HCT116 (cell line): ENCODE measurements at regions not wholly inside any gene's neighbourhood (a gene's known extent, or its start where the extent isn't known, plus 50 kb on each side); places are given as distances from the start of the nearest gene placed in this dataset.

ENCODE experiments used
- ATAC-seq: fragments of 200-7000 bp; cut with Tn5 transposase; 2 replicates; pipeline ENCODE4 v1.9.1; 2020; ENCODE audit warnings: mild to moderate bottlenecking, moderate library complexity
- BruUV-seq: library from RNA; stranded (reverse); fragments of 400-500 nt; replicated peaks from 2 replicates; lab custom pipeline; 2021; lab: Mats Ljungman, UMichigan
- CTCF ChIA-PET: fragments of 300-600 bp; sonication (Branson Sonifier 250); formaldehyde crosslinking; loops from one replicate; lab custom pipeline; 2021; ENCODE audit warnings: antibody characterized with exemption; lab: Charles Lee
- POLR2A ChIA-PET: fragments of 300-600, 350-600 bp; sonication (Branson Sonifier 250); formaldehyde crosslinking; loops from one replicate; lab custom pipeline; 2021; ENCODE audit warnings: antibody characterized with exemption; lab: Charles Lee
- RAD21 ChIA-PET, 2 experiments: fragments of 300-600 bp; sonication (Branson Sonifier 250); formaldehyde crosslinking; loops; one replicate each; lab custom pipeline; 2023; ENCODE audit warnings: low total read pairs in 2 of 2; ENCODE audit not compliant: uncharacterized antibody in 2 of 2, unreplicated experiment in 2 of 2, low non-redundant PET in 1 of 2; lab: Charles Lee
- DNase-seq: peaks from one replicate; pipeline ENCODE4 v3.0.0-alpha.2; 2010; ENCODE audit warnings: low read depth, low spot score
- H2AFZ ChIP-seq: fragments of 200-600 bp; shearing (Covaris generic), sonication (generic); 2 replicates; pipeline ENCODE4 v1.6.1; 2017; ENCODE audit warnings: low read depth, mixed run types, mixed read lengths, antibody characterized with exemption, low read length; ENCODE audit not compliant: poor library complexity, severe bottlenecking
- H3K27ac ChIP-seq: 2 replicates; pipeline ENCODE4 v1.5.1; 2012; ENCODE audit warnings: low read depth, low read length
- H3K27me3 ChIP-seq: fragments of 200-600 bp; sonication (generic); 2 replicates; pipeline ENCODE4 v1.6.1; 2016; ENCODE audit warnings: mixed run types, low read length, mixed read lengths; ENCODE audit not compliant: insufficient read depth
- H3K36me3 ChIP-seq, 2 experiments: fragments of 200-500 bp in 1 of 2; fragments of 200-600 bp in 1 of 2; sonication (Bioruptor generic) in 1 of 2; sonication (generic) in 1 of 2; 2 replicates each; pipeline versions ENCODE4 v1.5.1 to v1.6.1; 2014 to 2016; ENCODE audit warnings: low read length in 2 of 2, inconsistent platforms in 1 of 2, mixed read lengths in 1 of 2, mixed run types in 1 of 2; ENCODE audit not compliant: insufficient read depth in 2 of 2, control insufficient read depth in 1 of 2
- H3K4me1 ChIP-seq, 2 experiments: fragments of 200-600 bp in 1 of 2; sonication (generic) in 1 of 2; 2 replicates each; pipeline versions ENCODE4 v1.5.1 to v1.6.1; 2012 to 2017; ENCODE audit warnings: low read length in 2 of 2, inconsistent platforms in 1 of 2, mild to moderate bottlenecking in 1 of 2, mixed read lengths in 1 of 2, mixed run types in 1 of 2, moderate library complexity in 1 of 2; ENCODE audit not compliant: insufficient read depth in 2 of 2, control insufficient read depth in 1 of 2
- H3K4me2 ChIP-seq: fragments of 200-600 bp; sonication (generic); 2 replicates; pipeline ENCODE4 v1.6.1; 2017; ENCODE audit warnings: mixed run types, low read length, mixed read lengths
- H3K4me3 ChIP-seq, 2 experiments: fragments of 200-600 bp in 1 of 2; sonication (generic) in 1 of 2; replicated peaks in 1 of 2; 2 replicates each; pipeline ENCODE4 v1.5.1; 2011 to 2016; ENCODE audit warnings: low read length in 2 of 2, control low read depth in 1 of 2, low read depth in 1 of 2, mild to moderate bottlenecking in 1 of 2, mixed read lengths in 1 of 2, mixed run types in 1 of 2
- H3K79me2 ChIP-seq: fragments of 200-600 bp; sonication (generic); 2 replicates; pipeline ENCODE4 v1.6.1; 2017; ENCODE audit warnings: mild to moderate bottlenecking, mixed run types, low read length, moderate library complexity, mixed read lengths; ENCODE audit not compliant: insufficient read depth
- H3K9ac ChIP-seq: fragments of 200-600 bp; sonication (generic); 2 replicates; pipeline ENCODE4 v1.6.1; 2016; ENCODE audit warnings: low read length, mixed read lengths
- H3K9me2 ChIP-seq: fragments of 200-600 bp; sonication (generic), shearing (Covaris generic); 2 replicates; pipeline ENCODE4 v1.6.1; 2017; ENCODE audit warnings: mixed run types, mild to moderate bottlenecking, moderate library complexity; ENCODE audit not compliant: insufficient read depth
- H3K9me3 ChIP-seq, 2 experiments: fragments of 200-500 bp in 1 of 2; fragments of 200-600 bp in 1 of 2; sonication (Bioruptor generic) in 1 of 2; sonication (generic) in 1 of 2; 2 replicates each; pipeline ENCODE4 v1.6.1; 2014 to 2017; ENCODE audit warnings: low read length in 2 of 2, mixed read lengths in 2 of 2, inconsistent platforms in 1 of 2, low read depth in 1 of 2, mild to moderate bottlenecking in 1 of 2, mixed run types in 1 of 2, moderate library complexity in 1 of 2; ENCODE audit not compliant: control insufficient read depth in 1 of 2, insufficient read depth in 1 of 2
- H4K20me1 ChIP-seq: fragments of 200-600 bp; sonication (generic), shearing (Covaris generic); 2 replicates; pipeline ENCODE4 v1.6.1; 2017; ENCODE audit warnings: mixed run types, mild to moderate bottlenecking, moderate library complexity; ENCODE audit not compliant: insufficient read depth
- CBX3 ChIP-seq: IDR thresholded peaks from 2 replicates; pipeline ENCODE4 v1.6.1; 2012; ENCODE audit warnings: low read depth
- CEBPB ChIP-seq: IDR thresholded peaks from 2 replicates; pipeline ENCODE4 v1.6.1; 2012; ENCODE audit warnings: low read depth
- ELF1 ChIP-seq: IDR thresholded peaks from 2 replicates; pipeline ENCODE4 v1.6.1; 2012; ENCODE audit warnings: low read depth, borderline replicate concordance
- EZH2 ChIP-seq: fragments of 200-600 bp; sonication (generic); IDR thresholded peaks from 2 replicates; pipeline ENCODE4 v1.6.1; 2017; ENCODE audit warnings: antibody characterized with exemption, mixed run types
- EZH2phosphoT487 ChIP-seq: fragments of 200-600 bp; IDR thresholded peaks from 2 replicates; pipeline ENCODE4 v1.6.1; 2018; ENCODE audit warnings: antibody characterized with exemption, borderline replicate concordance
- FOSL1 ChIP-seq: IDR thresholded peaks from 2 replicates; pipeline ENCODE4 v1.6.1; 2012; ENCODE audit warnings: low read depth
- JUND ChIP-seq: IDR thresholded peaks from 2 replicates; pipeline ENCODE4 v1.6.1; 2012
- RAD21 ChIP-seq: IDR thresholded peaks from 2 replicates; pipeline ENCODE4 v1.6.1; 2012; ENCODE audit warnings: low read depth, mild to moderate bottlenecking
- SIN3A ChIP-seq: IDR thresholded peaks from 2 replicates; pipeline ENCODE4 v1.6.1; 2012; ENCODE audit warnings: low read depth
- SP1 ChIP-seq: IDR thresholded peaks from 2 replicates; pipeline ENCODE4 v1.6.1; 2012; ENCODE audit warnings: low read depth
- YY1 ChIP-seq: IDR thresholded peaks from 2 replicates; pipeline ENCODE4 v1.6.1; 2011; ENCODE audit warnings: low read length, low read depth, moderate library complexity, mild to moderate bottlenecking; ENCODE audit not compliant: insufficient replicate concordance; ENCODE audit errors: extremely low read depth
- ZFX ChIP-seq: fragments of 450-650 bp; IDR thresholded peaks from 2 replicates; pipeline ENCODE4 v1.6.1; 2017
- intact Hi-C: fragments of 100-400 bp; cut with micrococcal nuclease; formaldehyde crosslinking; loops from 2 replicates; pipeline ENCODE4 v1.10.0; 2022
- TF ChIP-seq, protein P1 (sequence below), 3 experiments: fragments of 200-600 bp in 1 of 3; sonication (generic) in 1 of 3; IDR thresholded peaks in 2 of 3; conservative IDR thresholded peaks in 1 of 3; 2 replicates each; pipeline ENCODE4 v1.5.1; 2012 to 2017; ENCODE audit warnings: low read depth in 2 of 3, low read length in 2 of 3, antibody characterized with exemption in 1 of 3, borderline replicate concordance in 1 of 3, control low read depth in 1 of 3, mild to moderate bottlenecking in 1 of 3, mixed read lengths in 1 of 3, mixed run types in 1 of 3, moderate library complexity in 1 of 3; ENCODE audit not compliant: insufficient read depth in 1 of 3
- TF ChIP-seq, protein P2 (sequence below): IDR thresholded peaks from 2 replicates; pipeline ENCODE4 v1.6.1; 2012
- TF ChIP-seq, protein P3 (sequence below): IDR thresholded peaks from 2 replicates; pipeline ENCODE4 v1.6.1; 2011; ENCODE audit warnings: mild to moderate bottlenecking, low read length, moderate library complexity; ENCODE audit not compliant: insufficient replicate concordance; ENCODE audit errors: extremely low read depth

DNA sequence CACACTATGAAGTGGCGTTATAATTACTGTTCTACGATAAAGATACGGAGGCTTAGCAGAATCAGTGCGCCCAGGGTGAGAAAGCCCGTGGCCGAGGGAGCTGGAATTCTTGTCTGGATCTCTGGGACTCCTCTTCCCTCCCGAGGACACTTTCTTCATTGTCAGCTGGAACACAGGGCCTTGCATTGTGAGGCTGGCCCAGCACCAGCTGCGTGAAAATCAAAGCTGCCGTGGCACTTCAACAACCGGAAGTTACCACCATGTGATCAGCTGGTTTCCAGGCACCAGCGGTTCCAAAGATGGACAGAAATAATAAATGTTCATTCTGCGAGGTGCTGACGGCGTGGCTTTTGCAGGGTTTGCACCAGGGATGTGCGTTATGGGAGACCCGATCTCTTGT, 234.0 kb upstream of the PITRM1 start:
- Histone ChIP-seq H3K27me3 (no peaks in the 10 kb centered on the region), H3K4me3 (no peak overlapping the region), H3K4me1 (no peaks in the 10 kb centered on the region), H3K9ac (no peak overlapping the region), H3K36me3 (no peaks in the 10 kb centered on the region), H3K9me2 (no peaks in the 10 kb centered on the region), H3K4me2 (no peak overlapping the region), H4K20me1 (no peaks in the 10 kb centered on the region), H3K27ac (no peak overlapping the region), H3K9me3 (no peaks in the 10 kb centered on the region), H3K79me2 (no peaks in the 10 kb centered on the region), H2AFZ (no peak overlapping the region)
- DNase-seq (no peak), ATAC-seq (no peak)
- ChIA-PET POLR2A (no interaction called here), RAD21 (no interaction called here), CTCF (no interaction called here)
- TF ChIP-seq SIN3A: no peak
- no peak for TF ChIP-seq JUND
- TF ChIP-seq RAD21: no peak
- TF ChIP-seq, protein P1, sequence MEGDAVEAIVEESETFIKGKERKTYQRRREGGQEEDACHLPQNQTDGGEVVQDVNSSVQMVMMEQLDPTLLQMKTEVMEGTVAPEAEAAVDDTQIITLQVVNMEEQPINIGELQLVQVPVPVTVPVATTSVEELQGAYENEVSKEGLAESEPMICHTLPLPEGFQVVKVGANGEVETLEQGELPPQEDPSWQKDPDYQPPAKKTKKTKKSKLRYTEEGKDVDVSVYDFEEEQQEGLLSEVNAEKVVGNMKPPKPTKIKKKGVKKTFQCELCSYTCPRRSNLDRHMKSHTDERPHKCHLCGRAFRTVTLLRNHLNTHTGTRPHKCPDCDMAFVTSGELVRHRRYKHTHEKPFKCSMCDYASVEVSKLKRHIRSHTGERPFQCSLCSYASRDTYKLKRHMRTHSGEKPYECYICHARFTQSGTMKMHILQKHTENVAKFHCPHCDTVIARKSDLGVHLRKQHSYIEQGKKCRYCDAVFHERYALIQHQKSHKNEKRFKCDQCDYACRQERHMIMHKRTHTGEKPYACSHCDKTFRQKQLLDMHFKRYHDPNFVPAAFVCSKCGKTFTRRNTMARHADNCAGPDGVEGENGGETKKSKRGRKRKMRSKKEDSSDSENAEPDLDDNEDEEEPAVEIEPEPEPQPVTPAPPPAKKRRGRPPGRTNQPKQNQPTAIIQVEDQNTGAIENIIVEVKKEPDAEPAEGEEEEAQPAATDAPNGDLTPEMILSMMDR (IDR thresholded peaks at IDR 0.05 in 2 of 3, conservative IDR thresholded peaks at IDR 0.05 in 1 of 3; ENCODE audit: borderline replicate concordance in 1 of 3, insufficient read depth in 1 of 3, low read depth in 2 of 3, low read length in 2 of 3): no peak
- TF ChIP-seq, protein P2, sequence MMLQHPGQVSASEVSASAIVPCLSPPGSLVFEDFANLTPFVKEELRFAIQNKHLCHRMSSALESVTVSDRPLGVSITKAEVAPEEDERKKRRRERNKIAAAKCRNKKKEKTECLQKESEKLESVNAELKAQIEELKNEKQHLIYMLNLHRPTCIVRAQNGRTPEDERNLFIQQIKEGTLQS: no peak
- TF ChIP-seq SP1: no peak
- TF ChIP-seq EZH2phosphoT487: no peak
- TF ChIP-seq CBX3: no peak
- BruUV-seq: no TSS peak
- intact Hi-C loops: no loop called here

DNA sequence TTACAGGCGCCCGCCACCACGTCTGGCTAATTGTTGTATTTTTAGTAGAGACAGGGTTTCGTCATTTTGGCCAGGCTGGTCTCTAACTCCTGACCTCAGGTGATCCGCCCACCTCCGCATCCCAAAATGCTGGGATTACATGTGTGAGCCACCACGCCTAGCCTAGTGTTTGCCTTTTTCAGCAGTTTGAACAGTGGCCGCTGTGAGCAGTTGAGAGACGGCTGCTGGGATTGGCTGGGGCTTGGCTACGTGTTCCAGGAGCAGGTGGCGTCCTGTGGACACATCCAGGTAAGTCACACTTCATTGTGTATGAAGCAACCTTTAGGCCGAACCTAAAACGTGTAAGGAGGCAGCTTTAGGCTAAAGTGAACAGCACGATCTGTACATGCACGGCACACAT, 231.8 kb upstream of the PITRM1 start:
- DNase-seq (no peak), ATAC-seq (no peak)
- ChIA-PET CTCF (no interaction called here), RAD21 (no interaction called here), POLR2A (interaction anchor here (0.5 kb wide), 1 partner anchor 8 kb away, joined by 4 read pairs; no protein-coding TSS in a partner anchor)
- intact Hi-C loops: no loop called here
- Histone ChIP-seq H3K79me2 (no peaks in the 10 kb centered on the region), H3K27me3 (no peaks in the 10 kb centered on the region), H3K4me2 (no peak overlapping the region), H3K9ac (no peak overlapping the region), H3K4me3 (no peak overlapping the region), H3K9me2 (no peaks in the 10 kb centered on the region), H3K27ac (no peak overlapping the region), H3K4me1 (no peaks in the 10 kb centered on the region), H3K9me3 (no peaks in the 10 kb centered on the region), H2AFZ (no peak overlapping the region), H3K36me3 (no peaks in the 10 kb centered on the region), H4K20me1 (no peaks in the 10 kb centered on the region)
- BruUV-seq: no TSS peak
- TF ChIP-seq SP1 (no peak), SIN3A (no peak), ZFX (no peak), JUND (no peak), YY1 (no peak), ELF1 (no peak), RAD21 (no peak), EZH2 (no peak), CEBPB (no peak), FOSL1 (no peak)
- TF ChIP-seq, protein P2: no peak
- TF ChIP-seq, protein P3, sequence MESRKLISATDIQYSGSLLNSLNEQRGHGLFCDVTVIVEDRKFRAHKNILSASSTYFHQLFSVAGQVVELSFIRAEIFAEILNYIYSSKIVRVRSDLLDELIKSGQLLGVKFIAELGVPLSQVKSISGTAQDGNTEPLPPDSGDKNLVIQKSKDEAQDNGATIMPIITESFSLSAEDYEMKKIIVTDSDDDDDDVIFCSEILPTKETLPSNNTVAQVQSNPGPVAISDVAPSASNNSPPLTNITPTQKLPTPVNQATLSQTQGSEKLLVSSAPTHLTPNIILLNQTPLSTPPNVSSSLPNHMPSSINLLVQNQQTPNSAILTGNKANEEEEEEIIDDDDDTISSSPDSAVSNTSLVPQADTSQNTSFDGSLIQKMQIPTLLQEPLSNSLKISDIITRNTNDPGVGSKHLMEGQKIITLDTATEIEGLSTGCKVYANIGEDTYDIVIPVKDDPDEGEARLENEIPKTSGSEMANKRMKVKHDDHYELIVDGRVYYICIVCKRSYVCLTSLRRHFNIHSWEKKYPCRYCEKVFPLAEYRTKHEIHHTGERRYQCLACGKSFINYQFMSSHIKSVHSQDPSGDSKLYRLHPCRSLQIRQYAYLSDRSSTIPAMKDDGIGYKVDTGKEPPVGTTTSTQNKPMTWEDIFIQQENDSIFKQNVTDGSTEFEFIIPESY: no peak
